ENCODE measurements at regions not wholly inside any gene's neighbourhood (a gene's known extent, or its start where the extent isn't known, plus 50 kb on each side); places are given as distances from the start of the nearest gene placed in this dataset.

GRCh38 chr12:38984388-38984787 lies 79.0 kb upstream of the CPNE8 start:
- Histone ChIP-seq H3K4me2 (ENCODE audit: insufficient read depth, low read length) (no peak overlapping the region), H3K27me3 (ENCODE audit: control insufficient read depth in 2 of 2, insufficient read depth in 2 of 2, low read length in 2 of 2) (no peaks in the 10 kb centered on the region), H3K79me2 (ENCODE audit: control insufficient read depth, insufficient read depth, low read length) (no peaks in the 10 kb centered on the region), H3K9me3 (replicated peaks; ENCODE audit: control insufficient read depth, insufficient read depth, low read length) (no peaks in the 10 kb centered on the region), H3K27ac (ENCODE audit: insufficient read depth, low read depth, low read length) (no peak overlapping the region), H3K4me1 (ENCODE audit: control insufficient read depth, extremely low read depth, insufficient read depth, low read length) (no peaks in the 10 kb centered on the region), H3K36me3 (ENCODE audit: control insufficient read depth in 2 of 2, extremely low read depth in 1 of 2, insufficient read depth in 2 of 2, low read length in 2 of 2) (no peaks in the 10 kb centered on the region), H3K4me3 (replicated peaks in 1 of 3; ENCODE audit: insufficient read depth in 1 of 3, low read depth in 1 of 3, low read length in 3 of 3) (no peak overlapping the region), H3K9ac (replicated peaks; ENCODE audit: extremely low read depth, insufficient read depth, low read length) (no peak overlapping the region), H3K9me1 (replicated peaks; ENCODE audit: control insufficient read depth, extremely low read depth, insufficient read depth, low read length) (no peaks in the 10 kb centered on the region), H2AFZ (ENCODE audit: low read depth, low read length) (no peak overlapping the region), H4K20me1 (replicated peaks; ENCODE audit: control insufficient read depth, extremely low read depth, insufficient read depth, low read length) (no peaks in the 10 kb centered on the region)
- FAIRE-seq, result no peak
- intact Hi-C loops (cut with micrococcal nuclease) (no loop called here), dilution Hi-C loops (cut with MboI; ENCODE audit: extremely low pct_ligation_motif_present, low sequenced_read_pairs) (no loop called here)
- CTCF ChIA-PET, result no interaction called here
- TF ChIP-seq EZH2 (IDR thresholded peaks at IDR 0.05; ENCODE audit: borderline replicate concordance, low read depth, low read length, severe bottlenecking), result no peak
- TF ChIP-seq, protein P1, sequence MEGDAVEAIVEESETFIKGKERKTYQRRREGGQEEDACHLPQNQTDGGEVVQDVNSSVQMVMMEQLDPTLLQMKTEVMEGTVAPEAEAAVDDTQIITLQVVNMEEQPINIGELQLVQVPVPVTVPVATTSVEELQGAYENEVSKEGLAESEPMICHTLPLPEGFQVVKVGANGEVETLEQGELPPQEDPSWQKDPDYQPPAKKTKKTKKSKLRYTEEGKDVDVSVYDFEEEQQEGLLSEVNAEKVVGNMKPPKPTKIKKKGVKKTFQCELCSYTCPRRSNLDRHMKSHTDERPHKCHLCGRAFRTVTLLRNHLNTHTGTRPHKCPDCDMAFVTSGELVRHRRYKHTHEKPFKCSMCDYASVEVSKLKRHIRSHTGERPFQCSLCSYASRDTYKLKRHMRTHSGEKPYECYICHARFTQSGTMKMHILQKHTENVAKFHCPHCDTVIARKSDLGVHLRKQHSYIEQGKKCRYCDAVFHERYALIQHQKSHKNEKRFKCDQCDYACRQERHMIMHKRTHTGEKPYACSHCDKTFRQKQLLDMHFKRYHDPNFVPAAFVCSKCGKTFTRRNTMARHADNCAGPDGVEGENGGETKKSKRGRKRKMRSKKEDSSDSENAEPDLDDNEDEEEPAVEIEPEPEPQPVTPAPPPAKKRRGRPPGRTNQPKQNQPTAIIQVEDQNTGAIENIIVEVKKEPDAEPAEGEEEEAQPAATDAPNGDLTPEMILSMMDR (IDR thresholded peaks at IDR 0.05; ENCODE audit: extremely low read depth in 1 of 2, insufficient read depth in 1 of 2, low read depth in 1 of 2, low read length in 2 of 2), result no peak
- no peak for TF ChIP-seq POLR2AphosphoS5 (IDR thresholded peaks at IDR 0.05; ENCODE audit: insufficient read depth, low read depth, low read length)
- no peak for TF ChIP-seq GATA2 (IDR thresholded peaks at IDR 0.05; ENCODE audit: insufficient read depth, insufficient read length, low read depth, low read length)
- TF ChIP-seq FOS (IDR thresholded peaks at IDR 0.05; ENCODE audit: borderline replicate concordance, insufficient read depth, low read length), result no peak
- no peak for TF ChIP-seq MYC (IDR thresholded peaks at IDR 0.05; ENCODE audit: low read depth, low read length)
- POLR2A ChIA-PET, result no interaction called here
- no TSS peak for BruUV-seq (replicated peaks)
- no peak for DNase-seq (ENCODE audit: low read depth, low spot score)

GRCh38 chr12:38983117-38983571 lies 77.8 kb upstream of the CPNE8 start:
- FAIRE-seq, result no peak
- H3K36me3 ChIP-seq (ENCODE audit: control insufficient read depth in 2 of 2, extremely low read depth in 1 of 2, insufficient read depth in 2 of 2, low read length in 2 of 2), result no peaks in the 10 kb centered on the region
- no peaks in the 10 kb centered on the region for H3K4me1 ChIP-seq (ENCODE audit: control insufficient read depth, extremely low read depth, insufficient read depth, low read length)
- H3K27ac ChIP-seq (ENCODE audit: insufficient read depth, low read depth, low read length), result no peak overlapping the region
- CTCF ChIA-PET, result no interaction called here
- no TSS peak for BruUV-seq (replicated peaks)
- intact Hi-C loops (cut with micrococcal nuclease), result no loop called here
- no peak overlapping the region for H3K4me2 ChIP-seq (ENCODE audit: insufficient read depth, low read length)
- no peaks in the 10 kb centered on the region for H3K9me3 ChIP-seq (replicated peaks; ENCODE audit: control insufficient read depth, insufficient read depth, low read length)
- H3K9ac ChIP-seq (replicated peaks; ENCODE audit: extremely low read depth, insufficient read depth, low read length), result no peak overlapping the region
- no peaks in the 10 kb centered on the region for H3K27me3 ChIP-seq (ENCODE audit: control insufficient read depth in 2 of 2, insufficient read depth in 2 of 2, low read length in 2 of 2)
- POLR2A ChIA-PET, result no interaction called here
- no peaks in the 10 kb centered on the region for H3K79me2 ChIP-seq (ENCODE audit: control insufficient read depth, insufficient read depth, low read length)
- dilution Hi-C loops (cut with MboI; ENCODE audit: extremely low pct_ligation_motif_present, low sequenced_read_pairs), result no loop called here
- DNase-seq (ENCODE audit: low read depth, low spot score), result no peak
- TF ChIP-seq FOS (IDR thresholded peaks at IDR 0.05; ENCODE audit: borderline replicate concordance, insufficient read depth, low read length) (no peak), GATA2 (IDR thresholded peaks at IDR 0.05; ENCODE audit: insufficient read depth, insufficient read length, low read depth, low read length) (no peak), EZH2 (IDR thresholded peaks at IDR 0.05; ENCODE audit: borderline replicate concordance, low read depth, low read length, severe bottlenecking) (no peak), JUN (IDR thresholded peaks at IDR 0.05; ENCODE audit: borderline replicate concordance, insufficient read depth, insufficient read length, low read depth) (no peak), MYC (IDR thresholded peaks at IDR 0.05; ENCODE audit: low read depth, low read length) (no peak), POLR2A (IDR thresholded peaks at IDR 0.05; ENCODE audit: low read depth, low read length) (no peak), MAX (IDR thresholded peaks at IDR 0.05; ENCODE audit: insufficient read depth, insufficient read length) (no peak), POLR2AphosphoS5 (IDR thresholded peaks at IDR 0.05; ENCODE audit: insufficient read depth, low read depth, low read length) (no peak)
- TF ChIP-seq, protein P1 (IDR thresholded peaks at IDR 0.05; ENCODE audit: extremely low read depth in 1 of 2, insufficient read depth in 1 of 2, low read depth in 1 of 2, low read length in 2 of 2), result no peak
- no peak overlapping the region for H3K4me3 ChIP-seq (replicated peaks in 1 of 3; ENCODE audit: insufficient read depth in 1 of 3, low read depth in 1 of 3, low read length in 3 of 3)
- no peaks in the 10 kb centered on the region for H4K20me1 ChIP-seq (replicated peaks; ENCODE audit: control insufficient read depth, extremely low read depth, insufficient read depth, low read length)
- no peak overlapping the region for H2AFZ ChIP-seq (ENCODE audit: low read depth, low read length)
- H3K9me1 ChIP-seq (replicated peaks; ENCODE audit: control insufficient read depth, extremely low read depth, insufficient read depth, low read length), result no peaks in the 10 kb centered on the region

Measured in endothelial cell of umbilical vein (primary cell).